Sigmoid colon (tissue), 4 donors: ENCODE measurements at regions not wholly inside any gene's neighbourhood (a gene's known extent, or its start where the extent isn't known, plus 50 kb on each side); places are given as distances from the start of the nearest gene placed in this dataset.

Experiments
- EP300 ChIP-seq, 4 donors: sonication (generic); formaldehyde crosslinking; IDR thresholded peaks; one replicate each; pipeline ENCODE4 v1.6.1; 2017; ENCODE audit warnings: antibody characterized with exemption in 4 of 4
- POLR2A ChIP-seq, 2 donors: fragments of 450-650 bp; IDR thresholded peaks; one replicate each; pipeline ENCODE4 v1.6.1; 2016; ENCODE audit warnings: antibody characterized with exemption in 2 of 2, mild to moderate bottlenecking in 2 of 2, moderate library complexity in 2 of 2
- POLR2AphosphoS5 ChIP-seq, 4 donors: sonication (generic); formaldehyde crosslinking; IDR thresholded peaks; one replicate each; pipeline ENCODE4 v1.6.1; 2017; ENCODE audit warnings: antibody characterized with exemption in 4 of 4
- TF ChIP-seq, protein P1 (sequence below), 4 experiments: fragments of 450-650 bp in 3 of 4; fragments of 200-600 bp in 1 of 4; IDR thresholded peaks; one replicate each; pipeline ENCODE4 v1.5.1; 2016 to 2019; ENCODE audit warnings: antibody characterized with exemption in 4 of 4, mild to moderate bottlenecking in 3 of 4, moderate library complexity in 2 of 4

DNA sequence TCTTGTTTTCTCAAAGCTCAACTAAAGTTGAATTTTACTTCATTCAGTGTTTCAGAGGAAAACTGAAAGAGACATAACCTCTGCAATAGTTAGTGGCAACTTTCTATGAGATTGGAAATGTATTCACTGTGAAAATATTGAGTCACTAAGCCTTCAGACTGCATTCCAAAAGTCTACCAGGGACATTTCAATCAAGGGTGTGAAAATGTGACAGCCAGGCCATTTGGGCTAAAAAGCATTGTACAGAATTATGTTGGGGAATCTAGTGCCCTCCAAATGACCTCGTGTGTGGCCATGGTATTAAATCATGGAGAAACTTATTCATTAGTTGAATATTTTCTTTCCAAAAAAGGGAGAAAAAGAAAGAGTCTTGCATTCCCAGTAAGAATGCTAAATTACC is 251.9 kb downstream of the GRB14 start:
- TF ChIP-seq POLR2A (IDR thresholded peaks at IDR 0.05), result no peak
- TF ChIP-seq, protein P1, sequence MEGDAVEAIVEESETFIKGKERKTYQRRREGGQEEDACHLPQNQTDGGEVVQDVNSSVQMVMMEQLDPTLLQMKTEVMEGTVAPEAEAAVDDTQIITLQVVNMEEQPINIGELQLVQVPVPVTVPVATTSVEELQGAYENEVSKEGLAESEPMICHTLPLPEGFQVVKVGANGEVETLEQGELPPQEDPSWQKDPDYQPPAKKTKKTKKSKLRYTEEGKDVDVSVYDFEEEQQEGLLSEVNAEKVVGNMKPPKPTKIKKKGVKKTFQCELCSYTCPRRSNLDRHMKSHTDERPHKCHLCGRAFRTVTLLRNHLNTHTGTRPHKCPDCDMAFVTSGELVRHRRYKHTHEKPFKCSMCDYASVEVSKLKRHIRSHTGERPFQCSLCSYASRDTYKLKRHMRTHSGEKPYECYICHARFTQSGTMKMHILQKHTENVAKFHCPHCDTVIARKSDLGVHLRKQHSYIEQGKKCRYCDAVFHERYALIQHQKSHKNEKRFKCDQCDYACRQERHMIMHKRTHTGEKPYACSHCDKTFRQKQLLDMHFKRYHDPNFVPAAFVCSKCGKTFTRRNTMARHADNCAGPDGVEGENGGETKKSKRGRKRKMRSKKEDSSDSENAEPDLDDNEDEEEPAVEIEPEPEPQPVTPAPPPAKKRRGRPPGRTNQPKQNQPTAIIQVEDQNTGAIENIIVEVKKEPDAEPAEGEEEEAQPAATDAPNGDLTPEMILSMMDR (IDR thresholded peaks at IDR 0.05), result no peak
- TF ChIP-seq POLR2AphosphoS5 (IDR thresholded peaks at IDR 0.05), result no peak
- no peak for TF ChIP-seq EP300 (IDR thresholded peaks at IDR 0.05)
